C1 segment of cervical spinal cord (tissue), 14 donors: ENCODE measurements at regions not wholly inside any gene's neighbourhood (a gene's known extent, or its start where the extent isn't known, plus 50 kb on each side); places are given as distances from the start of the nearest gene placed in this dataset.

ENCODE experiments used
- DNase-seq, 14 donors: peaks; one replicate each; lab custom pipeline; 2025; lab: John Stamatoyannopoulos, UW

- no peak for DNase-seq
Observed at GRCh38 chr6:90764001-90764400, 177.1 kb upstream of the MAP3K7 start.

GRCh38 chr6:90759664-90760063 is 172.8 kb upstream of the MAP3K7 start:
- no peak for DNase-seq

- no peak for DNase-seq
Observed at GRCh38 chr6:90758741-90759140, 171.9 kb upstream of the MAP3K7 start.

- DNase-seq: no peak
Observed at GRCh38 chr6:90753820-90754643, 167.2 kb upstream of the MAP3K7 start.

GRCh38 chr6:90739802-90740201 is 152.9 kb upstream of the MAP3K7 start:
- DNase-seq: no peak

GRCh38 chr6:90739339-90739738 is 152.5 kb upstream of the MAP3K7 start:
- DNase-seq: no peak

- no peak for DNase-seq
Observed at GRCh38 chr6:90730151-90730673, 143.3 kb upstream of the MAP3K7 start.

- no peak for DNase-seq
Observed at GRCh38 chr6:90729057-90729456, 142.2 kb upstream of the MAP3K7 start.

GRCh38 chr6:90722648-90723047 is 135.8 kb upstream of the MAP3K7 start:
- DNase-seq: no peak

GRCh38 chr6:90720404-90720803 is 133.5 kb upstream of the MAP3K7 start:
- DNase-seq: no peak

- no peak for DNase-seq
Observed at GRCh38 chr6:90719321-90720195, 132.7 kb upstream of the MAP3K7 start.

- DNase-seq: no peak
Observed at GRCh38 chr6:90716376-90716775, 129.5 kb upstream of the MAP3K7 start.

- no peak for DNase-seq
Observed at GRCh38 chr6:90715093-90715655, 128.3 kb upstream of the MAP3K7 start.

GRCh38 chr6:90714319-90714718 is 127.4 kb upstream of the MAP3K7 start:
- no peak for DNase-seq

- DNase-seq: peak in 1 of 14 donors; percentile 3
Observed at GRCh38 chr6:90712114-90712513, 125.2 kb upstream of the MAP3K7 start.

- DNase-seq: no peak
Observed at GRCh38 chr6:90709431-90709996, 122.6 kb upstream of the MAP3K7 start.

- DNase-seq: no peak
Observed at GRCh38 chr6:90708206-90708737, 121.4 kb upstream of the MAP3K7 start.

- no peak for DNase-seq
Observed at GRCh38 chr6:90707246-90707645, 120.4 kb upstream of the MAP3K7 start.

GRCh38 chr6:90703336-90703735 is 116.5 kb upstream of the MAP3K7 start:
- no peak for DNase-seq

- no peak for DNase-seq
Observed at GRCh38 chr6:90701926-90702325, 115.1 kb upstream of the MAP3K7 start.

GRCh38 chr6:90701146-90701781 is 114.4 kb upstream of the MAP3K7 start:
- DNase-seq: no peak
